HepG2 (cell line): ENCODE measurements at regions not wholly inside any gene's neighbourhood (a gene's known extent, or its start where the extent isn't known, plus 50 kb on each side); places are given as distances from the start of the nearest gene placed in this dataset.

Experiments
- CCAR2 ChIP-seq: fragments of 200-400 bp; formaldehyde crosslinking; optimal IDR thresholded peaks from 2 replicates; pipeline ENCODE3; 2018; ENCODE audit warnings: low read depth, mild to moderate bottlenecking, low read length, moderate library complexity
- TF ChIP-seq, protein P1 (sequence below): sonication (generic); formaldehyde crosslinking; IDR thresholded peaks from 2 replicates; pipeline ENCODE4 v1.8.1; 2023; ENCODE audit warnings: mild to moderate bottlenecking, moderate library complexity, missing genetic modification reagents

DNA sequence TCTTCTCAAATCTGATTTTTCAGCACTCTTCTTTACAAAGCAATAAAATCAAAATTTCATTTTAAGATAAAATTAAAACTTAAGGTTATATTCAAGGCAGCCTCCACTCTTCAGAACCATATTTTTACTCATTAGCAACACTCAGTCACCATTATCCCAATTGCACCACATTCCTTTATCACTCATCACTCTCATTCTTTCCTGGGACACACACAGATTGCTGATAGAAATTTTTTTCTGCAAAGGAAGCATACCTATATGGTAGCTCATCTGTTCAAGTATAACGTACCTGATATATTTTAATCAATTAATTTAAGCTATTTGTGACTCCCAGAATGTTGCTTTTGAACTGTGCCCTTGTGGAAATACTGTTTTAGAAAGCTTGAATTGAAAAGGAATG, 1559.3 kb upstream of the ZEB2 start:
- TF ChIP-seq, protein P1, sequence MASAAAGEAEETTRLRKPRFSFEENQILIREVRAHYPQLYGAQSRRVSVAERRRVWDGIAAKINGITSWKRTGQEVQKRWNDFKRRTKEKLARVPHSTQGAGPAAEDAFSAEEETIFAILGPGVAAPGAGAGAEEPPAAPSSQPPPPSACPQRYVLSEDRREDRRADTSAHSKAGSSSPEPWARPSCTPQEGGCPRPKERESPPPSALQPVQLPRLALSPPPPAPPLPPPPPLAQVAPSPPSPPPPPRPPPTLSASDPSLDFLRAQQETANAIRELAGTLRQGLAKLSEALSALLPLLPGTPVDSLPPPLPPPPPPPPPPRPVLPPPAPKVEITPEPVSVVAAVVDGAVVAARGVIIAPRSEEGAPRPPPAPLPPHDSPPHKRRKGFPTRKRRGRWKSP (CRISPR knock-in tag): no peak
- no peak for TF ChIP-seq CCAR2
